ENCODE measurements at regions not wholly inside any gene's neighbourhood (a gene's known extent, or its start where the extent isn't known, plus 50 kb on each side); places are given as distances from the start of the nearest gene placed in this dataset.
A peak's percentile ranks its signal among the peaks of the same experiment; 100 is the strongest.

- Histone ChIP-seq H3K9ac (ENCODE audit: low read depth in 1 of 2, low read length in 2 of 2) (no peak overlapping the region), H3K27ac (ENCODE audit: low read depth in 1 of 2, low read length in 2 of 2) (no peak overlapping the region), H3K9me3 (ENCODE audit: control insufficient read depth in 4 of 4, low read length in 3 of 4) (no peaks in the 10 kb centered on the region), H3K4me1 (ENCODE audit: control insufficient read depth in 4 of 4, insufficient read depth in 4 of 4, low read length in 3 of 4) (peaks cover 0 to 2% (median 0%) of the 10 kb centered on the region in 4 donors), H3K4me3 (ENCODE audit: low read depth in 1 of 3, low read length in 3 of 3) (no peak overlapping the region), H3K27me3 (ENCODE audit: control insufficient read depth in 4 of 4, insufficient read depth in 4 of 4, low read length in 3 of 4) (no peaks in the 10 kb centered on the region), H3K36me3 (ENCODE audit: control insufficient read depth in 4 of 4, insufficient read depth in 3 of 4, low read depth in 1 of 4, low read length in 3 of 4) (no peaks in the 10 kb centered on the region)
- TF ChIP-seq, protein P1, sequence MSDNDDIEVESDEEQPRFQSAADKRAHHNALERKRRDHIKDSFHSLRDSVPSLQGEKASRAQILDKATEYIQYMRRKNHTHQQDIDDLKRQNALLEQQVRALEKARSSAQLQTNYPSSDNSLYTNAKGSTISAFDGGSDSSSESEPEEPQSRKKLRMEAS (IDR thresholded peaks at IDR 0.05), result no peak
- TF ChIP-seq HNF4G (IDR thresholded peaks at IDR 0.05), result no peak
- TF ChIP-seq, protein P2, sequence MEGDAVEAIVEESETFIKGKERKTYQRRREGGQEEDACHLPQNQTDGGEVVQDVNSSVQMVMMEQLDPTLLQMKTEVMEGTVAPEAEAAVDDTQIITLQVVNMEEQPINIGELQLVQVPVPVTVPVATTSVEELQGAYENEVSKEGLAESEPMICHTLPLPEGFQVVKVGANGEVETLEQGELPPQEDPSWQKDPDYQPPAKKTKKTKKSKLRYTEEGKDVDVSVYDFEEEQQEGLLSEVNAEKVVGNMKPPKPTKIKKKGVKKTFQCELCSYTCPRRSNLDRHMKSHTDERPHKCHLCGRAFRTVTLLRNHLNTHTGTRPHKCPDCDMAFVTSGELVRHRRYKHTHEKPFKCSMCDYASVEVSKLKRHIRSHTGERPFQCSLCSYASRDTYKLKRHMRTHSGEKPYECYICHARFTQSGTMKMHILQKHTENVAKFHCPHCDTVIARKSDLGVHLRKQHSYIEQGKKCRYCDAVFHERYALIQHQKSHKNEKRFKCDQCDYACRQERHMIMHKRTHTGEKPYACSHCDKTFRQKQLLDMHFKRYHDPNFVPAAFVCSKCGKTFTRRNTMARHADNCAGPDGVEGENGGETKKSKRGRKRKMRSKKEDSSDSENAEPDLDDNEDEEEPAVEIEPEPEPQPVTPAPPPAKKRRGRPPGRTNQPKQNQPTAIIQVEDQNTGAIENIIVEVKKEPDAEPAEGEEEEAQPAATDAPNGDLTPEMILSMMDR (IDR thresholded peaks at IDR 0.05; ENCODE audit: low read depth, low read length, missing input control), result no peak
- TF ChIP-seq HNF4A (conservative IDR thresholded peaks at IDR 0.05), result peak in 1 of 2 donors; percentile 34
- TF ChIP-seq, protein P3, sequence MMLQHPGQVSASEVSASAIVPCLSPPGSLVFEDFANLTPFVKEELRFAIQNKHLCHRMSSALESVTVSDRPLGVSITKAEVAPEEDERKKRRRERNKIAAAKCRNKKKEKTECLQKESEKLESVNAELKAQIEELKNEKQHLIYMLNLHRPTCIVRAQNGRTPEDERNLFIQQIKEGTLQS (IDR thresholded peaks at IDR 0.05), result no peak
- no peak for TF ChIP-seq YY1 (IDR thresholded peaks at IDR 0.05)
- 18% methylated on average over 2 of the region's 2 CpGs for WGBS
- no peak for DNase-seq (ENCODE audit: low spot score)
Measured at GRCh38 chr7:46775776-46776175, 806.1 kb downstream of the TNS3 start.

GRCh38 chr7:46775020-46775419, 806.9 kb downstream of the TNS3 start:
- TF ChIP-seq GABPA (IDR thresholded peaks at IDR 0.05 in 1 of 2, conservative IDR thresholded peaks at IDR 0.05 in 1 of 2) (no peak), YY1 (IDR thresholded peaks at IDR 0.05) (no peak), SP1 (IDR thresholded peaks at IDR 0.05) (no peak), HNF4A (conservative IDR thresholded peaks at IDR 0.05) (no peak), EGR1 (IDR thresholded peaks at IDR 0.05; ENCODE audit: low read depth in 2 of 2) (no peak), NR2F2 (IDR thresholded peaks at IDR 0.05) (no peak), TAF1 (conservative IDR thresholded peaks at IDR 0.05) (no peak), RXRA (IDR thresholded peaks at IDR 0.05) (no peak), FOXA1 (IDR thresholded peaks at IDR 0.05) (no peak)
- TF ChIP-seq, protein P4, sequence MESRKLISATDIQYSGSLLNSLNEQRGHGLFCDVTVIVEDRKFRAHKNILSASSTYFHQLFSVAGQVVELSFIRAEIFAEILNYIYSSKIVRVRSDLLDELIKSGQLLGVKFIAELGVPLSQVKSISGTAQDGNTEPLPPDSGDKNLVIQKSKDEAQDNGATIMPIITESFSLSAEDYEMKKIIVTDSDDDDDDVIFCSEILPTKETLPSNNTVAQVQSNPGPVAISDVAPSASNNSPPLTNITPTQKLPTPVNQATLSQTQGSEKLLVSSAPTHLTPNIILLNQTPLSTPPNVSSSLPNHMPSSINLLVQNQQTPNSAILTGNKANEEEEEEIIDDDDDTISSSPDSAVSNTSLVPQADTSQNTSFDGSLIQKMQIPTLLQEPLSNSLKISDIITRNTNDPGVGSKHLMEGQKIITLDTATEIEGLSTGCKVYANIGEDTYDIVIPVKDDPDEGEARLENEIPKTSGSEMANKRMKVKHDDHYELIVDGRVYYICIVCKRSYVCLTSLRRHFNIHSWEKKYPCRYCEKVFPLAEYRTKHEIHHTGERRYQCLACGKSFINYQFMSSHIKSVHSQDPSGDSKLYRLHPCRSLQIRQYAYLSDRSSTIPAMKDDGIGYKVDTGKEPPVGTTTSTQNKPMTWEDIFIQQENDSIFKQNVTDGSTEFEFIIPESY (IDR thresholded peaks at IDR 0.05), result no peak
- TF ChIP-seq, protein P3 (IDR thresholded peaks at IDR 0.05), result no peak
- TF ChIP-seq, protein P2 (IDR thresholded peaks at IDR 0.05; ENCODE audit: low read depth, low read length, missing input control), result no peak
- DNase-seq (ENCODE audit: low spot score), result no peak
- Histone ChIP-seq H3K9me3 (ENCODE audit: control insufficient read depth in 4 of 4, low read length in 3 of 4) (no peaks in the 10 kb centered on the region), H3K4me1 (ENCODE audit: control insufficient read depth in 4 of 4, insufficient read depth in 4 of 4, low read length in 3 of 4) (peaks cover 0 to 2% (median 0%) of the 10 kb centered on the region in 4 donors), H3K4me3 (ENCODE audit: low read depth in 1 of 3, low read length in 3 of 3) (no peak overlapping the region), H3K27ac (ENCODE audit: low read depth in 1 of 2, low read length in 2 of 2) (no peak overlapping the region), H3K9ac (ENCODE audit: low read depth in 1 of 2, low read length in 2 of 2) (no peak overlapping the region), H3K27me3 (ENCODE audit: control insufficient read depth in 4 of 4, insufficient read depth in 4 of 4, low read length in 3 of 4) (no peaks in the 10 kb centered on the region), H3K36me3 (ENCODE audit: control insufficient read depth in 4 of 4, insufficient read depth in 3 of 4, low read depth in 1 of 4, low read length in 3 of 4) (no peaks in the 10 kb centered on the region)
- 87% methylated on average over 1 of the region's 1 CpG for WGBS

Measured in liver (tissue), 8 donors.